ENCODE measurements at regions not wholly inside any gene's neighbourhood (a gene's known extent, or its start where the extent isn't known, plus 50 kb on each side); places are given as distances from the start of the nearest gene placed in this dataset.

DNA sequence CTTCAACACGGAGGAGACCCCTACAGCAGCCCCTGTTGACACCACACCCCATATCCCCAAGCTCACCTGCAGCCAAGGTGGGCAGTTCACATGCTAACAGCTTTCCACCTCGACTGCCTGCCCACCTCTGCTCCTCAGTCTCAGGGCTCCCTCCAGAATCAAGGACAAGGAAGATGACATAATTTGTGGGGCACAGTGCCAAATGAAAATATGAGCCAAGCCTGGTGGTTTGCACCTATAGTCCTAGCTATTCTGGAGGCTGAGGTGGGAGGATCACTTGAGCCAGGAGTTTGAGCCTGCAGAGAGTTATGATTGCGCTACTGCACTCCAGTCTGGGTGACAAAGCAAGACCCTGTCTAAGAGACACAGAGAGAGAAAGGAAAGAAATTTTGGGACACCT is 516.3 kb downstream of the BCOR start:
- TF ChIP-seq, protein P1, sequence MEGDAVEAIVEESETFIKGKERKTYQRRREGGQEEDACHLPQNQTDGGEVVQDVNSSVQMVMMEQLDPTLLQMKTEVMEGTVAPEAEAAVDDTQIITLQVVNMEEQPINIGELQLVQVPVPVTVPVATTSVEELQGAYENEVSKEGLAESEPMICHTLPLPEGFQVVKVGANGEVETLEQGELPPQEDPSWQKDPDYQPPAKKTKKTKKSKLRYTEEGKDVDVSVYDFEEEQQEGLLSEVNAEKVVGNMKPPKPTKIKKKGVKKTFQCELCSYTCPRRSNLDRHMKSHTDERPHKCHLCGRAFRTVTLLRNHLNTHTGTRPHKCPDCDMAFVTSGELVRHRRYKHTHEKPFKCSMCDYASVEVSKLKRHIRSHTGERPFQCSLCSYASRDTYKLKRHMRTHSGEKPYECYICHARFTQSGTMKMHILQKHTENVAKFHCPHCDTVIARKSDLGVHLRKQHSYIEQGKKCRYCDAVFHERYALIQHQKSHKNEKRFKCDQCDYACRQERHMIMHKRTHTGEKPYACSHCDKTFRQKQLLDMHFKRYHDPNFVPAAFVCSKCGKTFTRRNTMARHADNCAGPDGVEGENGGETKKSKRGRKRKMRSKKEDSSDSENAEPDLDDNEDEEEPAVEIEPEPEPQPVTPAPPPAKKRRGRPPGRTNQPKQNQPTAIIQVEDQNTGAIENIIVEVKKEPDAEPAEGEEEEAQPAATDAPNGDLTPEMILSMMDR (IDR thresholded peaks at IDR 0.05; ENCODE audit: unreplicated experiment in 3 of 3), result no peak
- H3K36me3 Mint-ChIP-seq (ENCODE audit: low read depth), result no peaks in the 10 kb centered on the region
- peaks cover 35% of the 10 kb centered on the region for H3K4me1 Mint-ChIP-seq
- H3K27me3 Mint-ChIP-seq (ENCODE audit: low read depth), result peaks cover 4% of the 10 kb centered on the region
- no peak overlapping the region for H3K4me3 Mint-ChIP-seq
- peaks cover 9% of the 10 kb centered on the region for H3K9me3 Mint-ChIP-seq
- no peak overlapping the region for H3K27ac Mint-ChIP-seq

DNA sequence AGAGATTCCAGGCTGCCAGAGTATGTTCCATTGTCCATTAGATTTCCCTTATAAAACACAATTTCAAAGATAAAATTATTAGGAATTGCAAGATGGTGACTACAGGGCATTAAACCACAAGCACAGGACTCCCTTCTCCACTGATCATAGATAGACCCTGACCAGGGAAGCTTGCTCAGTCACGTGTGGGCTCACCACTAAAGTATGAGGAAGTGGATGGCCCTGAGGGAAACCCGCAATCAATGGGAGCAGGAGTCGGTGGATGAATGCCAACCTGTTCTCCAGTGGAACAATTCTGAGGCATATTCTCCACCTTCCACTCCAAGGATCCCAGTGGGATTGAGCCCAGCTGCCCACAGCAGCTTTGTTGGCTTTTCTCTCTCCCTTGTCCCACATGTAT is 515.7 kb downstream of the BCOR start:
- Mint-ChIP-seq H3K27ac (peak overlapping the region in 1 of 3 experiments; percentile 49), H3K4me3 (no peak overlapping the region), H3K36me3 (ENCODE audit: low read depth) (no peaks in the 10 kb centered on the region), H3K4me1 (peaks cover 32% of the 10 kb centered on the region), H3K9me3 (peaks cover 9% of the 10 kb centered on the region), H3K27me3 (ENCODE audit: low read depth) (peaks cover 4% of the 10 kb centered on the region)
- TF ChIP-seq, protein P1 (IDR thresholded peaks at IDR 0.05; ENCODE audit: unreplicated experiment in 3 of 3), result no peak

DNA sequence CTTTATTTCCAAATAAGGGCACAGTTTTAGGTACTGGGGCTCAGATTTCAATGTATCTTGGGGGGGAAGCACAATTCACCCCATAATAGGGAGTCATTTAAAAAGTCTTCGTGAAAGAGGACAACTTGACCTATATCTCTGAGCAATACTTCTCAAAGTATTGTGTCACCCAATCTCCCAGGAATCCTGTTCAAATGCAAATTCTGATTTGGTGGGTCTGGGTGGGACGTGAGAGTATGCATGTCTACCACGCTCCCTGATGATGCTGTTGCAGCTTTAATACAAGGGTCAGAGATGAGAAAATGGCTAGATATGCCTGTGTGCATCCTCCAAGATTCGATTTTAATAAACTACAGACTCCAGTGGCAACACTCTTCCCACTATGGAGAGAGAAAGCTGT is 514.8 kb downstream of the BCOR start:
- Mint-ChIP-seq H3K36me3 (ENCODE audit: low read depth) (no peaks in the 10 kb centered on the region), H3K27ac (no peak overlapping the region), H3K4me1 (peaks cover 23% of the 10 kb centered on the region), H3K4me3 (no peak overlapping the region), H3K9me3 (peaks cover 9% of the 10 kb centered on the region), H3K27me3 (ENCODE audit: low read depth) (peaks cover 4% of the 10 kb centered on the region)
- TF ChIP-seq, protein P1 (IDR thresholded peaks at IDR 0.05; ENCODE audit: unreplicated experiment in 3 of 3), result no peak

DNA sequence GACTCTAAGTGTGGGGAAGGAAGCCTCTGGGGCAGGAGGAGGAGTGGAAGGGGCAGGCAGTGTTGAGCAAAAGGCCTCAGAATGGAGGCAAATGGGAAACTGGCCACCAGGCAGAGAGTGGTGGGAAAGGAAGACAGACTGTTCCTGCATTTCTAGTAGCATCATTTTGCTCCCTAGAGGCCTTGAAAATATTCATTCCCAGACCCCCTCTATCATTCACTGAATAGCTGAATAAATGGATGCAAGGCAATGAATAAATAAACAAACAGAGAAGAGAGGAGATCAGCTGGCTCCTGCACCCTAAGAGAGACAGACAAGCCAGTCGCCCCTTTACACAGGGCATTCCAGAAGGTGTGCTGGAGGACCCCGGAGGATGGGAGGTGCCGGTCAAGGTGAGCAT is 511.9 kb downstream of the BCOR start:
- TF ChIP-seq, protein P1 (IDR thresholded peaks at IDR 0.05; ENCODE audit: unreplicated experiment in 3 of 3), result no peak
- H3K4me1 Mint-ChIP-seq, result peaks cover 12% of the 10 kb centered on the region
- peaks cover 9% of the 10 kb centered on the region for H3K9me3 Mint-ChIP-seq

DNA sequence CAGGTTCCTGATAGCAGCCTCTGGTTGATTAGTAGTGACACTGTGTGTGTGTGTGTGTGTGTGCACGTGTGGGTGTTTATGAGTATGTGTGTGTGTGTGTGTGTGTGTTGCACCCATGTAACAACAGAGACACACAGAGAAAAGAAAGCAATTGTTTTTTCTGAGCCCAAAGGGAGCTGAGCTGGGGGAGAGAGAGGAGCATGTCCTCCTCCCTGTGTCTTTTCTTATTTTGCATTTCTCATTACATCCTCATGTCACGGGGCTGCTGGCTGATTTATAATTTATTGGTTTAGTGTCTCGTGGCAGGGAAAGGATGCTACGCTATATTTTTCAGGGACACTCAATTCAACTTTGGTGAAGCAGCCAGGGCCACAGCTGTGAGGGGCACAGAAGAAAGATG is 511.4 kb downstream of the BCOR start:
- Mint-ChIP-seq H3K9me3 (peaks cover 9% of the 10 kb centered on the region), H3K4me1 (peaks cover 12% of the 10 kb centered on the region), H3K27ac (no peak overlapping the region), H3K4me3 (no peak overlapping the region), H3K36me3 (ENCODE audit: low read depth) (no peaks in the 10 kb centered on the region), H3K27me3 (ENCODE audit: low read depth) (peaks cover 4% of the 10 kb centered on the region)
- TF ChIP-seq, protein P1 (IDR thresholded peaks at IDR 0.05; ENCODE audit: unreplicated experiment in 3 of 3), result no peak

More for the DNA sequence above, 511.9 kb downstream of the BCOR start:
- Mint-ChIP-seq H3K36me3 (ENCODE audit: low read depth) (no peaks in the 10 kb centered on the region), H3K27ac (peak overlapping the region in 1 of 3 experiments; percentile 26), H3K27me3 (ENCODE audit: low read depth) (peaks cover 4% of the 10 kb centered on the region), H3K4me3 (no peak overlapping the region)

DNA sequence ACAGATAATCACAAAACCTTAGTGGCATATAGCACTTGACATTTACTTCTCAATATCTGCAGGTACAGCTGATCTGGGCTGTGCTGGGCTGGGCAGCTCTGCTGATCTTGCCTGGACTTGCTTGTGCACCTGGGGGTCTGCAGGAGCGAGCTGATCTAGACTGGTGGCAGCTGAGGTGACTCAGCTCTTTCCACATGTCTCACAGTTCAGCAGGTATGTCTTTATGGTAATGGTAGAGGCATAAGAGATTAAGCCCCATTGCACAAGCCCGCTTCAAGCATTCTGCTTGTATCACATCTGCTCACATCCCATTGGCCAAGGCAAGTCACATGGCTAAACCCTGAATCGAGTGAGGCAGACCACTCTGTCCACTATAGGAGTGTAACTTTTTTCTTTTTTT is 506.7 kb downstream of the BCOR start:
- Mint-ChIP-seq H3K36me3 (ENCODE audit: low read depth) (no peaks in the 10 kb centered on the region), H3K27ac (no peak overlapping the region), H3K27me3 (ENCODE audit: low read depth) (no peaks in the 10 kb centered on the region), H3K9me3 (peaks cover 3% of the 10 kb centered on the region), H3K4me1 (peaks cover 6% of the 10 kb centered on the region), H3K4me3 (no peak overlapping the region)
- TF ChIP-seq, protein P1 (IDR thresholded peaks at IDR 0.05; ENCODE audit: unreplicated experiment in 3 of 3), result no peak

Data from nephron (organoid).